T-cell (primary cell): ENCODE measurements at regions not wholly inside any gene's neighbourhood (a gene's known extent, or its start where the extent isn't known, plus 50 kb on each side); places are given as distances from the start of the nearest gene placed in this dataset.

Experiments used
- ATAC-seq, 4 experiments: fragments of 200-7000 bp in 3 of 4; fragments of 150-1000 bp in 1 of 4; cut with Tn5 transposase; replicated peaks in 1 of 4; 1 replicate in 3 of 4; 2 replicates in 1 of 4; pipeline ENCODE4 v1.10.0; 2021; ENCODE audit warnings: moderate library complexity in 3 of 4, mild to moderate bottlenecking in 2 of 4, moderate number of reproducible peaks in 1 of 4
- CTCF ChIA-PET, 2 donors: fragments of 300-600 bp; sonication (Branson Sonifier 250); formaldehyde crosslinking; loops; one replicate each; lab custom pipeline; 2022; ENCODE audit warnings: antibody characterized with exemption in 2 of 2; lab: Charles Lee
- POLR2A ChIA-PET, 2 donors: fragments of 300-600 bp; sonication (Branson Sonifier 250); formaldehyde crosslinking; loops; one replicate each; lab custom pipeline; 2022; ENCODE audit warnings: antibody characterized with exemption in 2 of 2; lab: Charles Lee
- DNase-seq, 35 experiments: peaks; one replicate each; pipeline versions ENCODE4 v3.0.0 to v3.0.0-alpha.2; 2013 to 2023
- H3K27ac ChIP-seq: one replicate; pipeline ENCODE4 v1.5.1; 2013; ENCODE audit warnings: low read length
- H3K27me3 ChIP-seq, 2 experiments: replicated peaks in 1 of 2; 1 replicate in 1 of 2; 2 replicates in 1 of 2; pipeline versions ENCODE4 v1.6.1 to v1.7.0; 2013; ENCODE audit warnings: low read length in 1 of 2, mixed read lengths in 1 of 2; ENCODE audit not compliant: control insufficient read depth in 2 of 2, insufficient read depth in 2 of 2; ENCODE audit errors: extremely low read depth in 1 of 2
- H3K36me3 ChIP-seq, 2 donors: 1 replicate in 1 of 2; 2 replicates in 1 of 2; pipeline versions ENCODE4 v1.6.1 to v1.7.0; 2013; ENCODE audit warnings: low read length in 1 of 2; ENCODE audit not compliant: control insufficient read depth in 2 of 2, insufficient read depth in 1 of 2; ENCODE audit errors: extremely low read depth in 1 of 2
- H3K4me1 ChIP-seq, 2 experiments: 1 replicate in 1 of 2; 2 replicates in 1 of 2; pipeline versions ENCODE4 v1.6.1 to v1.7.0; 2013; ENCODE audit warnings: low read length in 2 of 2, mixed read lengths in 1 of 2; ENCODE audit not compliant: insufficient read depth in 2 of 2, control insufficient read depth in 1 of 2; ENCODE audit errors: extremely low read depth in 1 of 2
- H3K4me3 ChIP-seq, 2 donors: 1 replicate in 1 of 2; 2 replicates in 1 of 2; pipeline versions ENCODE4 v1.5.1 to v1.7.0; 2013; ENCODE audit warnings: mild to moderate bottlenecking in 2 of 2, low read length in 1 of 2, moderate library complexity in 1 of 2; ENCODE audit not compliant: control insufficient read depth in 1 of 2; ENCODE audit errors: extremely low read depth in 1 of 2
- H3K9me3 ChIP-seq: 2 replicates; pipeline ENCODE4 v1.7.0; 2013
- H3K27ac Mint-ChIP-seq, 2 donors: one replicate each; pipeline ENCODE4 v1.8.0; 2020 to 2021; ENCODE audit warnings: mild to moderate bottlenecking in 2 of 2, mixed read lengths in 2 of 2
- H3K27me3 Mint-ChIP-seq, 2 donors: one replicate each; pipeline ENCODE4 v1.8.0; 2021 to 2022; ENCODE audit warnings: mixed read lengths in 2 of 2
- H3K36me3 Mint-ChIP-seq: one replicate; pipeline ENCODE4 v1.8.0; 2021; ENCODE audit warnings: mixed read lengths
- H3K4me1 Mint-ChIP-seq, 3 donors: one replicate each; pipeline ENCODE4 v1.8.0; 2020 to 2022; ENCODE audit warnings: mixed read lengths in 3 of 3, mild to moderate bottlenecking in 1 of 3
- H3K4me3 Mint-ChIP-seq, 3 donors: one replicate each; pipeline ENCODE4 v1.8.0; 2020 to 2022; ENCODE audit warnings: mild to moderate bottlenecking in 3 of 3, mixed read lengths in 3 of 3, moderate library complexity in 3 of 3
- H3K9me3 Mint-ChIP-seq, 3 donors: one replicate each; pipeline ENCODE4 v1.8.0; 2020 to 2022; ENCODE audit warnings: mixed read lengths in 3 of 3
- WGBS: methylation state at CpG from one replicate; pipeline ENCODE4 v1.1.5; 2013; ENCODE audit warnings: missing lambda C conversion rate; ENCODE audit not compliant: insufficient coverage; 5-methylcytosine and 5-hydroxymethylcytosine counted together

DNA sequence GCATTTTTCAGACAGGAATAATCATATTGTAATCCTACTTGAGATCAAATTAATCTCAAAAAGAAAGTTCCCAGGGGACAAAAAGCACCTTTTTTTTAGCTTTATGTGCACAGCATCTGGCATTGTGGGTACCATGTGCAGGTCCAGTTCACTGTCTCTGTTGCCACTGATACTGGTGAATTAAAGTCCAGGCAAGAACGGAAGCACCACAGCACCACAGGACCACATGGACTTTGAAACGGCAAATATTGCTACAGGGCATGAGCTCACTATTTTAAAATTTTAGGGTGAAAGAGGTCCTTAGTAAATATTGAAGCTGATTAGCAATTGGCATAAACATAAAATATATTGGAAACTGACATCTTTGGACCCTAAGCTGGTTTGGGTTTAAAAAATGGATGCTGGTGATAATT lies 709.0 kb downstream of the EPM2A start:
- no peak overlapping the region for H3K27ac Mint-ChIP-seq
- Histone ChIP-seq H3K4me1 (no peaks in the 10 kb centered on the region), H3K27me3 (no peaks in the 10 kb centered on the region), H3K4me3 (no peak overlapping the region), H3K27ac (no peak overlapping the region), H3K36me3 (no peaks in the 10 kb centered on the region), H3K9me3 (no peaks in the 10 kb centered on the region)
- peaks cover 25 to 26% of the 10 kb centered on the region in 2 donors for H3K27me3 Mint-ChIP-seq
- H3K4me3 Mint-ChIP-seq, result no peak overlapping the region
- ATAC-seq (no peak), DNase-seq (no peak)
- no peaks in the 10 kb centered on the region for H3K36me3 Mint-ChIP-seq
- no CpG with 5 or more reads among the region's 2 CpGs for WGBS
- ChIA-PET CTCF (no interaction called here), POLR2A (interaction anchor here in 1 of 2 donors (0.5 kb wide), 1 partner anchor 50 kb away, joined by 3 read pairs; no protein-coding TSS in a partner anchor)
- H3K9me3 Mint-ChIP-seq, result no peaks in the 10 kb centered on the region
- no peaks in the 10 kb centered on the region for H3K4me1 Mint-ChIP-seq

DNA sequence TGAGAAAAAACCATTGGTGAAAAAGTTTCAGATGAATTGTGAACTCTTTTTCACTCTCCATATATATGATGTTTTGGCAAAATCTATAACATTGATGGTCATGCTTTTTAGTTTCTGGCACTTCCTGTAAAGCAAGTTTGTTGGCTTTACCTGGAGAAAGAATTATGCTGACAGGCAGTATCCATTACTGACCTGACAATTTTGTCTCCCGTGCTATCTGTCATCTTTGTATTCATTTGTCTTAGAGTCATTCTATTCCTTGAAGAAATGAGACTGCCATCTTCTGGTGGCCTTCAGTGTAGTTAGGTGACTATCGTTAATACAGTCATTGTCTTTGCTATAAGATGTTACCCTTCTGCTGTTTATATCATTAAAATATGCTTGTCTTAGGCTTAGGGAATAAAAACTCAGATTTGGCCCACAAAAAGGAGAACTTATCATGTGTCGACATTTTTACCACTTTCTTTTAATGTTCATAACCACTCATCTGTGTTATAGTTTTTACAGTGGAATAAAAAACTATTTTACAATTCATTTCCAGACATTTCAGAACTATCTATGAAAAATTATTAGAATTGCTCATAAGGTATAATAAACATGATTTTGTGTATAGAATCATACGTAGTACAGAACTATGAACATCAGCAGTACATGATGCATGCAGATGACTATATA lies 707.0 kb downstream of the EPM2A start:
- POLR2A ChIA-PET, result no interaction called here
- no CpG with 5 or more reads among the region's 4 CpGs for WGBS
- Mint-ChIP-seq H3K27ac (no peak overlapping the region), H3K36me3 (no peaks in the 10 kb centered on the region), H3K4me1 (no peaks in the 10 kb centered on the region), H3K9me3 (no peaks in the 10 kb centered on the region), H3K27me3 (peaks cover 19 to 21% of the 10 kb centered on the region in 2 donors), H3K4me3 (no peak overlapping the region)
- CTCF ChIA-PET, result no interaction called here
- Histone ChIP-seq H3K4me3 (no peak overlapping the region), H3K36me3 (no peaks in the 10 kb centered on the region), H3K9me3 (no peaks in the 10 kb centered on the region), H3K4me1 (no peaks in the 10 kb centered on the region), H3K27ac (no peak overlapping the region), H3K27me3 (no peaks in the 10 kb centered on the region)
- ATAC-seq, result no peak
- DNase-seq, result peak in 1 of 35 experiments; percentile 36

DNA sequence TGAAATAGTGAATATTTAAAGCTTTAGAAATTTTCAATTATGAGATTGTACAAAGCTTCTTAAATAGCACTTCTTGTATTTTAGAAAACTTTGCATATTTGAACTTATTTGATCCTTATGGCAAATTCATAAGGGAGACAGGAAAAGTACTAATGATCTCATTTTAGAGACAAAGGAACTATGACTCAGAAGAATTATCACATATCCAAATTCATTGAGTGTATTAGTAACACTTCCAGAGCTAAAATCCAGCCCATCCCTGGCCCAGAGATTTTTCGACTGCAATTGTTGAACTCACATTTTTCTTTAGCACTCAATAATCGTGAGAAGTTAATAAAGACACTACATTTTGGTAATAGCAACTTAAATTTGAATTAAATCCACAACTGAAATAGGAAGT lies 704.3 kb downstream of the EPM2A start:
- Mint-ChIP-seq H3K27ac (no peak overlapping the region), H3K9me3 (peaks cover 0 to 2% (median 0%) of the 10 kb centered on the region in 3 donors), H3K36me3 (no peaks in the 10 kb centered on the region), H3K4me3 (no peak overlapping the region), H3K4me1 (no peaks in the 10 kb centered on the region), H3K27me3 (peaks cover 25 to 29% of the 10 kb centered on the region in 2 donors)
- no peak for DNase-seq
- ChIA-PET CTCF (interaction anchor here in 1 of 2 donors (0.7 kb wide), 1 partner anchor 452 kb away, joined by 3 read pairs; no protein-coding TSS in a partner anchor), POLR2A (no interaction called here)
- Histone ChIP-seq H3K4me3 (no peak overlapping the region), H3K27me3 (no peaks in the 10 kb centered on the region), H3K36me3 (no peaks in the 10 kb centered on the region), H3K27ac (no peak overlapping the region), H3K9me3 (no peaks in the 10 kb centered on the region), H3K4me1 (no peaks in the 10 kb centered on the region)
- ATAC-seq, result no peak
- WGBS, result no CpG with 5 or more reads among the region's 2 CpGs

DNA sequence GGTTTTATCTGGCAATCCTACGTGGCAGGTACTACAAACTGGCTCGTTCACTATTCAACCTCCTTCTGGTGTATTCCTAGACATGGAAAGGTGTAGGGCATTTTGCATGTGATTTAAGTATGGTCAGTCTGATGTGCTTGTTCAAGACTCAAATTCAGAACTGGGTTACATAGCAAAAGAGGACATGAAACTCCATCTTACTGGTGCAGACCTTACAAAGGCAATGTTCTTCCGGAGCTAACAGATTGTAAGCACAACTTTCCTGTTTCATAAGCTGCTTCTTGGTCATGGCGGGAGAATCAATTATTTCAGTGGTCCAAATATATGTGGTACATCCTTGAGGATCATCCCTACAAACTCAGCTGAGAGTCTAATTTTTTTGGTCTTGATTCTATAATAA lies 703.4 kb downstream of the EPM2A start:
- no peak for DNase-seq
- CTCF ChIA-PET, result no interaction called here
- Histone ChIP-seq H3K9me3 (no peaks in the 10 kb centered on the region), H3K4me1 (no peaks in the 10 kb centered on the region), H3K27me3 (peaks cover 0 to 2% of the 10 kb centered on the region in 2 experiments), H3K27ac (no peak overlapping the region), H3K4me3 (no peak overlapping the region), H3K36me3 (no peaks in the 10 kb centered on the region)
- Mint-ChIP-seq H3K27ac (no peak overlapping the region), H3K4me1 (no peaks in the 10 kb centered on the region), H3K9me3 (peaks cover 0 to 2% (median 0%) of the 10 kb centered on the region in 3 donors), H3K4me3 (no peak overlapping the region), H3K27me3 (peaks cover 23 to 29% of the 10 kb centered on the region in 2 donors), H3K36me3 (no peaks in the 10 kb centered on the region)
- ATAC-seq, result no peak
- 100% methylated on average over 1 of the region's 4 CpGs for WGBS
- POLR2A ChIA-PET, result no interaction called here

DNA sequence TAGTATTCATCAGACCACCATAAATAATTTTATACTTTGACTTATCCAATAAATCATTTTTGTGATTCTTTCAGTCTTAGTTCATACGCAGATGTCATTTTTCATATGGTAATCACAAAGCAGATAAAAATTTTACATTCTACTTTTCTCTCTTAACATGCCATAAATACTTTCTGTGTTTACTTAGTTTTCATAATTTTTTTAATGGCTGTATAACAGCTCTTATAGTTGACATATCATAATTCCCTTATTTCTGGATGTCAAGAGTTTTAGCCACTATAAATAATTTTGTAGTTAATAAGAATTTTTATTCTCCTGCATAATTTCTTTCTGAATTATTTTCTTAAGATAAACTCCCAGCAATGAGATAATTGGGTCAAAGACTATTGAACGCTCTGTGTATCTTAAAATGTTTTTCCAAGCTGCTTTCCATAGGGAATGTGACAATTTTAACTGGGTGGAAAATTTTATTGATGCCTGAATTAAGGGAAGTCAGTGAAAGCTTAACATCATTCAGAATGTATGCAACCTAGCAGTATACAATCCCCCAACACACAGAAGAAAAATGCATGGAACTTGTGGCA lies 702.7 kb downstream of the EPM2A start:
- WGBS, result no CpG with 5 or more reads among the region's 2 CpGs
- Histone ChIP-seq H3K36me3 (no peaks in the 10 kb centered on the region), H3K27ac (no peak overlapping the region), H3K4me1 (no peaks in the 10 kb centered on the region), H3K27me3 (peaks cover 0 to 3% of the 10 kb centered on the region in 2 experiments), H3K4me3 (no peak overlapping the region), H3K9me3 (no peaks in the 10 kb centered on the region)
- Mint-ChIP-seq H3K27ac (no peak overlapping the region), H3K4me1 (no peaks in the 10 kb centered on the region), H3K9me3 (peaks cover 0 to 2% (median 0%) of the 10 kb centered on the region in 3 donors), H3K36me3 (no peaks in the 10 kb centered on the region), H3K4me3 (no peak overlapping the region), H3K27me3 (peaks cover 23 to 28% of the 10 kb centered on the region in 2 donors)
- ATAC-seq (no peak), DNase-seq (no peak)
- CTCF ChIA-PET, result no interaction called here
- POLR2A ChIA-PET, result no interaction called here

DNA sequence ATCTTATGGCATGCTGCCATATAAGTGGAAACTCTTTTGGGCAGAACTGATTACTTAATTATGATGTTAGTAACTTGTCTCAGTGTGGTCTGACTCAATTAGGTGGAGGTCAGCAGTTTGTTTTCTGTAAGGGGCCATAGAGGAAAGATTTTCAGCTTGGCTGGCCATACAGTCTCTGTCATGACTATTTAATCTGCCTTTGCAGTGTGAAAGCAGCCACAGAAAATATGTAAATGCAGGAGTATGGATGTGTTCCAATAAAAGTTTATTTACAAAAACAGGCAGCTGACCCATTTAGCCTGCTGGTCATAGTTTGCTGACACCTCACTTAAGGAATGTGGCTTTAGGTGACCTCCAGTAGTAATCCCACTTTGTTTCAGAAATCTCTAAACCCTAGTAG lies 700.7 kb downstream of the EPM2A start:
- Mint-ChIP-seq H3K36me3 (no peaks in the 10 kb centered on the region), H3K27ac (no peak overlapping the region), H3K27me3 (peaks cover 15 to 20% of the 10 kb centered on the region in 2 donors), H3K4me3 (no peak overlapping the region), H3K9me3 (peaks cover 0 to 2% (median 0%) of the 10 kb centered on the region in 3 donors), H3K4me1 (no peaks in the 10 kb centered on the region)
- ChIA-PET CTCF (no interaction called here), POLR2A (no interaction called here)
- Histone ChIP-seq H3K4me3 (no peak overlapping the region), H3K27ac (no peak overlapping the region), H3K36me3 (no peaks in the 10 kb centered on the region), H3K9me3 (no peaks in the 10 kb centered on the region), H3K4me1 (no peaks in the 10 kb centered on the region), H3K27me3 (peaks cover 0 to 7% of the 10 kb centered on the region in 2 experiments)
- ATAC-seq (no peak), DNase-seq (no peak)
